22Rv1 (cell line): ENCODE measurements at regions not wholly inside any gene's neighbourhood (a gene's known extent, or its start where the extent isn't known, plus 50 kb on each side); places are given as distances from the start of the nearest gene placed in this dataset.

Experiments used
- H3K27ac ChIP-seq: fragments of 450-650 bp; 2 replicates; pipeline ENCODE4 v1.5.1; 2017
- CTCF ChIP-seq: fragments of 450-650 bp; IDR thresholded peaks from 2 replicates; pipeline ENCODE4 v1.5.1; 2017; ENCODE audit warnings: mild to moderate bottlenecking
- ZFX ChIP-seq: fragments of 450-650 bp; IDR thresholded peaks from 2 replicates; pipeline ENCODE4 v1.6.1; 2017; ENCODE audit warnings: antibody characterized with exemption, borderline replicate concordance

DNA sequence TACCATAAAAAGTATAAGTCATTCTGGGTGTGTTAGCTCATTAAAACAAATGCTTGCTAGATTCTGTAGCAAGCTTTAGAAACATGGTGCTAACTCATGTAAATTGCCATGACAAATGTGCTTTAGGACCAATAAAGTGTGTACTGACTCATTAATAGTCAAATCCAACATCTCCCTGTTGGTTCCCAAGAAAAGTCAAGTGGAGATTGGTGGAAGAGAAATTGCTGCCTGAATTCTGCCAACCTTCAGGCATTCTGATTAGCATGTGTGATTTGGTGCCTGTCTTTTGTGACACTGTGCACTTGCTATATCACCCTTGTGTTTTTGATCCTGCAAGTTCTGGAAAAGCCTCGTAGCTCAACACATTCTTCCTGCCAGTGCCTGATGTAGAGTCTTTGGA, 503.8 kb upstream of the BOD1L1 start:
- no peak overlapping the region for H3K27ac ChIP-seq
- TF ChIP-seq CTCF (no peak), ZFX (no peak)

GRCh38 chr4:14132301-14132700, 504.8 kb upstream of the BOD1L1 start:
- H3K27ac ChIP-seq, result no peak overlapping the region
- TF ChIP-seq CTCF (no peak), ZFX (no peak)

- TF ChIP-seq CTCF (no peak), ZFX (no peak)
- no peak overlapping the region for H3K27ac ChIP-seq
Observed at GRCh38 chr4:14138106-14138505, 510.6 kb upstream of the BOD1L1 start.

- no peak for TF ChIP-seq CTCF
- no peak for TF ChIP-seq ZFX
Observed at GRCh38 chr4:14143892-14144291, 516.4 kb upstream of the BOD1L1 start.

DNA sequence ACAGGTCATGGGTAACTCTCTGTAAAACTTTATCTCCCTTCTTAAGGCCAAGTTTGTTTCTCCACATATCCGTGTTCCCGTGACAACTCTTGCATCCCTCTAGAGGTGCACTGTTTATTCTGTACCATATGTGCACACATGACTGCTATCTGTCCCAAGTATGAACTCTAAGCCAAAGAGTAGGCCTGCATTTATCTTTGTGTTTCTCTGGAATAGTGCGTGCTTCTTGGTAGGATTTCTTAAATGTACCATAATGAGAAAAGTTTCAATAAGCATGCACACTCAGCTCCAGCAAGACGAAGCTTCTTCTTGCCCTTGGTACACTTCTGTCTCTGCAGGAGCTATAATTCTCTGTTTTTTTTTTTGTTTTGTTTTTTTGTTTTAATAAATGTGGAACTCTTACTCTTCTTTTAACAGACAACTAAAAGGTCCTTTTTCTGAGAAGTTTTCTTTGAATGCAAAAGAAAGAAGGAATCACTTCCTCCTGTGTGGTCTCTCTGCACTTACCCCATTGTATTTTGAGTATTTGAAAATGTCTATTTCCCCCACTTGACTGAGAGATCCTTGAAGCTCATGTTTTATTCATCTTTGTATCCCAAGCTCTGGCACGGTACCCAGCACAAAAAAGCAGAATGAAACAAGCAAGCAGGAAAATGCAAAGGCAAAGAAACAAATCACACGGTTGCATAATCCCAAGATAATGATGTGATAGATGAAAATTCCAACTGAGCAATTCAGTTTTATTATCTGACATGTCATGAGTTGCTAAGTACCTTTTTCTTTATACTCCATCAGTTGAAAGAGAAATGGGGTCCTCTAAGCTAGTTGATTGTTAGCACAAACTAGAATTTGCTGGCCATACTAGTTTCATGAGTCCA, 521.9 kb upstream of the BOD1L1 start:
- TF ChIP-seq ZFX (no peak), CTCF (no peak)
- no peak overlapping the region for H3K27ac ChIP-seq

More at GRCh38 chr4:14143892-14144291, 516.4 kb upstream of the BOD1L1 start:
- no peak overlapping the region for H3K27ac ChIP-seq

DNA sequence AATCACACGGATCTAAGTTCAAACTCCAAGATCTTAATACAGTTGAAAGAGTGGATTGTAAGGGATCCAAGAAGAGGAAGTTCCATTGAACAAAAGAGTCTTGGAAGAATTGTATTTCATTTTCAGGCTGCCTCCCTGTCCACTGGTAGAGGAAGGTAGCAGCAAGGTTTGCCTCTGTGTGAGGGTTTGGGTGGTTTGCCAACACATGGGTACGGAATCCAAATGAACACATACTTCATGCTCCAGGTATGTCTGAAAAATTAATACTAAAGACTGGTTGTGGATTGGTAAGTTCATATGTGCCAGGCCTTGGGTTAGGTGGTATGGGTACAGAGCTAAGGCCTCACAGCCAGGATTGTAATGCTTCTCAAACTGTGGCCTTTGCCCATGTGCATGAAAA, 523.6 kb upstream of the BOD1L1 start:
- TF ChIP-seq CTCF, result no peak
- TF ChIP-seq ZFX, result no peak
- H3K27ac ChIP-seq, result no peak overlapping the region

DNA sequence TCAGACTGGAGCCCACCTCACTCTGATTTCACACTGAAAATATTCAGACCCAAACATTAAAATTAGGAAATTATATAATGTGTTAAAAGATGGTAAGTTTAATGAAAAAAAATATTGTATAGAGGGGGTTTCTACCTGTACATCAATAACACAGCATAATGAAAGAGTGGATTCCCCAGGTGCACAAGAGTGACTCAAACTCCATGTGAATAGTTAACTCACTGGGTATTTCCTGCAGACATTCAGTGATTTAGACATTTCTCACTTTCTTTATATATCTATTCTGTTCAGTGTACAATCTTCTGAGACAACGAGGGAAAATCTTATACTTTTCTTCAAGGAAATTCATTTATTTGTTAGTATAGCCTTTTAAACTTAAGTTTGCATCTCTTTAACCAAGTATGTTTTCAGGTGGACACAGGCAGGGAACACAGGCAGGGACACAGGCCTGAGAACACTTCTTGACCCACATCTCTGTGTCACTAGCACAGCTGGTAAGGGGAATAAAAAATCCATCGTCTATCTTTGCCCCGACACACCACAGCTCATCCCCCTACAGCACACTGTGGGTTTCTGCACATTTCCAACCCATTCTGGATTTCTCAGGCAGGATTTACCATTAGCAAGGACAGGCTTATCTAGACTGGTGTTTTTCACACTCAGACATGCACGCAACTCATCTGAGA, 525.5 kb upstream of the BOD1L1 start:
- H3K27ac ChIP-seq, result no peak overlapping the region
- TF ChIP-seq ZFX, result no peak
- TF ChIP-seq CTCF, result no peak
